ENCODE measurements at regions not wholly inside any gene's neighbourhood (a gene's known extent, or its start where the extent isn't known, plus 50 kb on each side); places are given as distances from the start of the nearest gene placed in this dataset.

DNA sequence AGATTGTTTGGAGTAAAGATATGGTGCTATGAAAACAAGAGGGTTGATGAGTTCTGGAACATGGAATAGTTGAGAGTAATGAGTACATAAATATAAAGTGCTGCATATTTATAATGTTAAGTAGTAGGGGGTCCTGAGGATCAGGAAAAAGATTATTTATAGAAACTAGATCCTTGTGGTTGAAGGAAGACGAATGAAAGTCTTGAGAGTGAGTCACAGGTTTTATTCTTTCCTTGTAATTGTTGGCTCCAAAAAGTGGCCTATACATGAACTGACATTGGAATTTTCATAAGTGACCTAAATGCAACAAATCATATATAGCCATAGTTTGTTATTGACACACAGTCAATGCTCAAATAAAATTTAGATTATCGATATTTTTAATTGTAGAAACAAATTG, 440.4 kb upstream of the PRICKLE1 start:
- Histone ChIP-seq H3K9me3 (no peaks in the 10 kb centered on the region), H3K27ac (no peak overlapping the region), H3K27me3 (replicated peaks; ENCODE audit: insufficient read depth) (no peaks in the 10 kb centered on the region), H3K4me1 (replicated peaks) (no peaks in the 10 kb centered on the region), H3K36me3 (no peaks in the 10 kb centered on the region), H3K4me3 (no peak overlapping the region)
- intact Hi-C loops (cut with DNase I), result no loop called here
- 73% methylated on average over 2 of the region's 2 CpGs for WGBS
- no peak for DNase-seq (ENCODE audit: low spot score)
- TF ChIP-seq, protein P1, sequence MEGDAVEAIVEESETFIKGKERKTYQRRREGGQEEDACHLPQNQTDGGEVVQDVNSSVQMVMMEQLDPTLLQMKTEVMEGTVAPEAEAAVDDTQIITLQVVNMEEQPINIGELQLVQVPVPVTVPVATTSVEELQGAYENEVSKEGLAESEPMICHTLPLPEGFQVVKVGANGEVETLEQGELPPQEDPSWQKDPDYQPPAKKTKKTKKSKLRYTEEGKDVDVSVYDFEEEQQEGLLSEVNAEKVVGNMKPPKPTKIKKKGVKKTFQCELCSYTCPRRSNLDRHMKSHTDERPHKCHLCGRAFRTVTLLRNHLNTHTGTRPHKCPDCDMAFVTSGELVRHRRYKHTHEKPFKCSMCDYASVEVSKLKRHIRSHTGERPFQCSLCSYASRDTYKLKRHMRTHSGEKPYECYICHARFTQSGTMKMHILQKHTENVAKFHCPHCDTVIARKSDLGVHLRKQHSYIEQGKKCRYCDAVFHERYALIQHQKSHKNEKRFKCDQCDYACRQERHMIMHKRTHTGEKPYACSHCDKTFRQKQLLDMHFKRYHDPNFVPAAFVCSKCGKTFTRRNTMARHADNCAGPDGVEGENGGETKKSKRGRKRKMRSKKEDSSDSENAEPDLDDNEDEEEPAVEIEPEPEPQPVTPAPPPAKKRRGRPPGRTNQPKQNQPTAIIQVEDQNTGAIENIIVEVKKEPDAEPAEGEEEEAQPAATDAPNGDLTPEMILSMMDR (IDR thresholded peaks at IDR 0.05), result no peak
- no peak for TF ChIP-seq POLR2AphosphoS5 (IDR thresholded peaks at IDR 0.05)
- no peak for TF ChIP-seq POLR2A (IDR thresholded peaks at IDR 0.05)

DNA sequence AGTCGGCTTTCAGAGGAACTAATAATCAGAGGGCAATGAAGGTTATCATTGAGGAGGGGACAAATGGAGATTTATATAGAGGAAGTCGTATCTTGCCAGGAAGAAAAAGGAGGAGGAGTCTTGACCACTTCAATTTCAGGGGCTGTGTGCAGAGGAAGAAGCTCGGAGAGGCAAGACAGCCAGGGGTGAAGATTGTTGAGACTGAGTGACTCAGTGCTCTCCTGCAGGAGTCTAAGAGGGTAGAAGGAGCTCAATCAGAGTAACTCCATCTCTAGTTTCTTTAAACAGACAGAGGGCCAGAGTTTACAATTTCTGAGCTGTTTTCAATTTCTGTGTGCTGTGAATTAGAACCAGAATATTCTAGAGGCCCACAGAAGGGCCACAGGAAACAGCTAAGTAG, 439.3 kb upstream of the PRICKLE1 start:
- intact Hi-C loops (cut with DNase I), result no loop called here
- Histone ChIP-seq H3K4me1 (replicated peaks) (no peaks in the 10 kb centered on the region), H3K27ac (no peak overlapping the region), H3K27me3 (replicated peaks; ENCODE audit: insufficient read depth) (no peaks in the 10 kb centered on the region), H3K9me3 (no peaks in the 10 kb centered on the region), H3K36me3 (no peaks in the 10 kb centered on the region), H3K4me3 (no peak overlapping the region)
- DNase-seq (ENCODE audit: low spot score), result no peak
- WGBS, result 72% methylated on average over 3 of the region's 3 CpGs
- TF ChIP-seq POLR2A (IDR thresholded peaks at IDR 0.05) (no peak), POLR2AphosphoS5 (IDR thresholded peaks at IDR 0.05) (no peak)
- TF ChIP-seq, protein P1 (IDR thresholded peaks at IDR 0.05), result no peak

DNA sequence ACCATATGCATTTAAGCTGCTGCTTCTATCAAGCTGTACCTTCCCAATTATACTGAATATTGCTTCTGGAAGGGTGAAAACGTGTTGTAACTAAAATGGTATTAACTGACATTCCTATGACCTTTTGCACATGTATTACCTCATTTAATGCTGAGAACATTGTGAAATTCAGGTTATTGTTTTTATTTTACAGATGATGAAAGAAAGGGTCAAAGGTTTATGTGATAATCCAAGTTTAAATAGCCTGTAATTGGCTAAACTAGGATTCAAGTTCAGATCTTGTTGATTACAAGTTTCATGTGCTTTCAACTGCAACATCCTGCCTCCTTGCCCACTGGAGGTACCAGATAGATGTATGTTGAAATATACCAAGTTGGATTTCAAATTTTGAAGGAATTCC, 433.3 kb upstream of the PRICKLE1 start:
- intact Hi-C loops (cut with DNase I), result no loop called here
- WGBS, result 53% methylated on average over 1 of the region's 1 CpG
- Histone ChIP-seq H3K4me3 (no peak overlapping the region), H3K36me3 (no peaks in the 10 kb centered on the region), H3K9me3 (no peaks in the 10 kb centered on the region), H3K4me1 (replicated peaks) (no peaks in the 10 kb centered on the region), H3K27ac (no peak overlapping the region), H3K27me3 (replicated peaks; ENCODE audit: insufficient read depth) (no peaks in the 10 kb centered on the region)
- no peak for DNase-seq (ENCODE audit: low spot score)
- TF ChIP-seq POLR2A (IDR thresholded peaks at IDR 0.05) (no peak), POLR2AphosphoS5 (IDR thresholded peaks at IDR 0.05) (no peak)

DNA sequence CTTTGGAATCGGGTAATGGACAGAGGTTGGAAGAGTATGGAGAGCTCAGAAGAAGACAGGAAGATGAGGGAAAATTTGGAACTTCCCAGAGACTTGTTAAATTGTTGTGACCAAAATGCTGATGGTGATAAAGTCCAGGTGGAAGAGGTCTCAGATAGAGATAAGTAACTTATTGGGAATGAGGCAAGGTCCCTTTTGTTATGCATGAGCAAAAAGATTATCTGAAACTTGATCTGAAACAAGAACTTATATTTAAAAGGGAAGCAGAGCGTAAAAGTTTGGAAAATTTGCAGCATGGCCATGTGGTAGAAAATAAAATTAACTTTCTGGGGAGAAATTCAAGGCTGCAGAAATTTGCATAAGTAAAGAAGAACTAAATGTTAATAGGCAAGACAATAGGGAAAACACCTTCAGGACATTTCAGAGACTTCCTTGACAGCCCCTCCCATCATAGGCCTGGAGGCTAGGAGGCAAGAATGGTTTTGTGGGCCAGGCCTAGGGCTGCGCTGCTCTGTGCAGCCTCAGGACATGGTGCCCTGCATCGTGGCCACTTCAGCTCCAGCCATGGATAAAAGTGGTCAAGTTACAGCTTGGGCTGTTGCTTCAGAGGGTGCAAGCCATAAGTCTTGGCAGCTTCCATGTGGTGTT, 425.7 kb upstream of the PRICKLE1 start:
- 92% methylated on average over 4 of the region's 4 CpGs for WGBS
- TF ChIP-seq POLR2A (IDR thresholded peaks at IDR 0.05), result no peak
- no peak for TF ChIP-seq POLR2AphosphoS5 (IDR thresholded peaks at IDR 0.05)
- TF ChIP-seq, protein P1 (IDR thresholded peaks at IDR 0.05), result no peak
- no peaks in the 10 kb centered on the region for H3K27me3 ChIP-seq (replicated peaks; ENCODE audit: insufficient read depth)
- H3K9me3 ChIP-seq, result no peaks in the 10 kb centered on the region
- H3K36me3 ChIP-seq, result no peaks in the 10 kb centered on the region
- DNase-seq (ENCODE audit: low spot score), result no peak
- intact Hi-C loops (cut with DNase I), result no loop called here
- H3K4me1 ChIP-seq (replicated peaks), result no peaks in the 10 kb centered on the region
- no peak overlapping the region for H3K4me3 ChIP-seq
- no peak overlapping the region for H3K27ac ChIP-seq

DNA sequence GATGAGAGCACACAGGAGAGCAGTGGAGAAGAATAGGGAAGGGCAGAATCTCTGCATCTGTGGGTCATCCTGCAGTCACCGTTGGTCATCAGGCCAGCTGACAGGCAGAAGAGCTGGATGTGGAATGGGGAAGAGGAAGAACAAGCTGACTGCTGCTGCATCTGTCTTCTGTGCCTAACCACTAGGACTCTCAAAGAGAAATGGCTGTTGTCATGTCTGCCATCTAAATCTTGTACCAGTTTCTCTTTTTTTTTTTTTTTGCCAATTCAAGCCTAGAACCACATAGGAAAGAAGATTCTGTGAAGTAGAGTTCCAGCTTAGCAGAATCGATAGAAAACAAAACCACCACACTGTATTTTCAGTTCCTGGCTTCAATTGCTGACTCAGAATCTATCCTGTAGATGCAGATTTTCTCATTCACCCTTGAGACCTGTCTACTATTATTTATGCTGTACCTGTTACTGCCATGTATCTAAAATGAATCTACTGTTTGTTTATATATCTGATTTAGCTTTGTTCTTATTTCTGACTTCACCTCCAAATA, 421.9 kb upstream of the PRICKLE1 start:
- Histone ChIP-seq H3K27ac (no peak overlapping the region), H3K36me3 (no peaks in the 10 kb centered on the region), H3K9me3 (no peaks in the 10 kb centered on the region), H3K27me3 (replicated peaks; ENCODE audit: insufficient read depth) (no peaks in the 10 kb centered on the region), H3K4me3 (no peak overlapping the region), H3K4me1 (replicated peaks) (no peaks in the 10 kb centered on the region)
- 68% methylated on average over 2 of the region's 2 CpGs for WGBS
- TF ChIP-seq POLR2AphosphoS5 (IDR thresholded peaks at IDR 0.05) (no peak), POLR2A (IDR thresholded peaks at IDR 0.05) (no peak)
- TF ChIP-seq, protein P1 (IDR thresholded peaks at IDR 0.05), result no peak
- no peak for DNase-seq (ENCODE audit: low spot score)
- intact Hi-C loops (cut with DNase I), result no loop called here

All from prostate gland (tissue), 2 donors.